ENCODE measurements at regions not wholly inside any gene's neighbourhood (a gene's known extent, or its start where the extent isn't known, plus 50 kb on each side); places are given as distances from the start of the nearest gene placed in this dataset.

DNA sequence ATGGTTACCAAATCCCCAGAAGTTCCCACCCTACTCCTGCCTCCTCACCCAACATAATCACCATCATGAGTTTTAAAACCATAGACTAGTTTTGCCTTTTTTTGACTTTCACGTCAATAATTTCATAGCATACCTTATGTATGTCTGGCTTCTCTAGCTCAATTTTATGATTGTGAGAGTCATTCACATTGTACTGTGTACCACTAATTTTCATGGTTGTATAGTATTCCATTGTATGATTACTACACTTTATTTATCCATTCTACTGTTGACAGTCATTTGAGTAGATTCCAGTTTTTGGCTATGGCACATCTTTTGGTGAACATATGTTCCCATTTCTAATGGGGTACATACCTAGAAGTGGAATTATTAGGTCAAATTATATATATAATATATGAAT, 195.3 kb upstream of the TCF21 start:
- no peaks in the 10 kb centered on the region for H3K36me3 ChIP-seq (ENCODE audit: insufficient read depth, low read length)
- H3K4me1 ChIP-seq (ENCODE audit: insufficient read depth, low read length) = no peaks in the 10 kb centered on the region
- H3K9ac ChIP-seq (ENCODE audit: low read depth, low read length) = no peak overlapping the region
- 0 out of 2 replicates have a peak, but pooled peaks cover 2% of the 10 kb centered on the region for H3K9me3 ChIP-seq (ENCODE audit: control insufficient read depth, insufficient read depth, low read length)

- Histone ChIP-seq H3K36me3 (ENCODE audit: insufficient read depth, low read length) (no peaks in the 10 kb centered on the region; the same call in 1 of the 2 replicates), H3K4me1 (ENCODE audit: insufficient read depth, low read length) (no peaks in the 10 kb centered on the region), H3K9me3 (ENCODE audit: control insufficient read depth, insufficient read depth, low read length) (no peaks in the 10 kb centered on the region), H3K9ac (ENCODE audit: low read depth, low read length) (no peak overlapping the region)
Observed at GRCh38 chr6:133697185-133697584, 191.7 kb upstream of the TCF21 start.

DNA sequence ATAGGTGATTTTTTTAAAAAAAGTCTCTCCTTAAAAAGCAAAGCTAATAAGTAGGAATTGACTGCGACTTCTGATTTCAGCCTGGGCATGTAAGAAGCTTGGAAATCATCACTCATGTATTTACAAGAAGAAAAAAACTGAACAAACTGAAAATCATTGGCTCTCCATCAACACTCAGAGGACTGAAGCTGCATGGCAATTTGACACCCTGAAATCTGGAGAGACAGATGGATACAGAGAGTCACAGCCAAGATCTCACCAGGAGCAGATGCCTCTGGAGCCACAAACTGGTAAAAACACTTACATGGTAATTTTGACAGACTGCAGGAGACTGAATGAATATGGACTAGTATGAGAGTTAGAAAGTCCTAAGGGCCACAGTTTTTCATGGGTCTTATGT, 191.2 kb upstream of the TCF21 start:
- Histone ChIP-seq H3K36me3 (ENCODE audit: insufficient read depth, low read length) (no peaks in the 10 kb centered on the region; the same call in 1 of the 2 replicates), H3K9ac (ENCODE audit: low read depth, low read length) (no peak overlapping the region), H3K9me3 (ENCODE audit: control insufficient read depth, insufficient read depth, low read length) (no peaks in the 10 kb centered on the region), H3K4me1 (ENCODE audit: insufficient read depth, low read length) (no peaks in the 10 kb centered on the region)

DNA sequence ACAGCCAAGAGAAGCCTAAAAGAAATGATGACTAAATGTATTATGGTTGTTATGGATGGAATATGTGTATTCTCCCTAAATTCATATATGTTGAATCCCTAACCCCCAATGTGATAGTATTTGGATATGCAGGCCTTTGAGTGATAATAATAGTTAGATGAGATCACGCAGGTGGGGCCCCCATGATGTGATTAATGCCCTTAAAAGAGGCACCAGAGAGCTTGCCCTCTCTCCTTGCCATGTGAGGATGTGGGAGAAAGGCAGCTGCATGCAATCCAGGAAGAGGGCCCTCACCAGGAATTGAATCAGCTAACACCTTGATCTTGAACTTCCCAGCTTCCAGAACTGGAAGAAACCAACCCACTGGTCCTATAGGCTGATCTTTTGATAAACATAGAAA, 190.6 kb upstream of the TCF21 start:
- Histone ChIP-seq H3K36me3 (ENCODE audit: insufficient read depth, low read length) (no peaks in the 10 kb centered on the region; the same call in 1 of the 2 replicates), H3K4me1 (ENCODE audit: insufficient read depth, low read length) (no peaks in the 10 kb centered on the region), H3K9me3 (ENCODE audit: control insufficient read depth, insufficient read depth, low read length) (no peaks in the 10 kb centered on the region), H3K9ac (ENCODE audit: low read depth, low read length) (no peak overlapping the region)

- Histone ChIP-seq H3K9me3 (ENCODE audit: control insufficient read depth, insufficient read depth, low read length) (no peaks in the 10 kb centered on the region), H3K4me1 (ENCODE audit: insufficient read depth, low read length) (no peaks in the 10 kb centered on the region), H3K9ac (ENCODE audit: low read depth, low read length) (no peak overlapping the region), H3K36me3 (ENCODE audit: insufficient read depth, low read length) (no peaks in the 10 kb centered on the region; the same call in 1 of the 2 replicates)
Observed at GRCh38 chr6:133699741-133700385, 189.1 kb upstream of the TCF21 start.

- H3K9me3 ChIP-seq (ENCODE audit: control insufficient read depth, insufficient read depth, low read length) = no peaks in the 10 kb centered on the region
- H3K4me1 ChIP-seq (ENCODE audit: insufficient read depth, low read length) = no peaks in the 10 kb centered on the region
- H3K9ac ChIP-seq (ENCODE audit: low read depth, low read length) = no peak overlapping the region
- no peaks in the 10 kb centered on the region; the same call in 1 of the 2 replicates for H3K36me3 ChIP-seq (ENCODE audit: insufficient read depth, low read length)
Observed at GRCh38 chr6:133701633-133702331, 187.1 kb upstream of the TCF21 start.

DNA sequence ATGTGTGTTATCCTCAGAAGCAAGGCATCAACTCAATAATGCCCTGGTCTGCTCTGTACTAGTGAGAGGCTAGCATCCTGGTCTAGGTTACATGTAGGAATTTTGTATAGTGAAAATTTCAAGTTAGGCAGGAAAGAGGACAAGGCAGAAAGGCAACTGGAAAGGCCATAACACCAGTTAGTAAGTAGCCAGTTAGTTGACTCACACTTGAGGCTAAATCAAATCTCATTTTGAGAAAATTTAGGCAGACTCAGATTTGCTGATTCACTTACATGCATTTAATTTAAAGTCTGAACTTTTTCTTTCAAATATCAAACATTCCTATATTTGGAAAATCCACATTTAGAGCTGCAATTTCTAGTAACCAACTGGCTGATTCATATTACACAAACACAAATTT, 184.5 kb upstream of the TCF21 start:
- Histone ChIP-seq H3K36me3 (ENCODE audit: insufficient read depth, low read length) (no peaks in the 10 kb centered on the region; the same call in 1 of the 2 replicates), H3K4me1 (ENCODE audit: insufficient read depth, low read length) (peaks cover 3% of the 10 kb centered on the region; the same call in 1 of the 2 replicates), H3K9me3 (ENCODE audit: control insufficient read depth, insufficient read depth, low read length) (no peaks in the 10 kb centered on the region), H3K9ac (ENCODE audit: low read depth, low read length) (no peak overlapping the region)

- Histone ChIP-seq H3K9me3 (ENCODE audit: control insufficient read depth, insufficient read depth, low read length) (no peaks in the 10 kb centered on the region), H3K36me3 (ENCODE audit: insufficient read depth, low read length) (no peaks in the 10 kb centered on the region; the same call in 1 of the 2 replicates), H3K4me1 (ENCODE audit: insufficient read depth, low read length) (peaks cover 3% of the 10 kb centered on the region; the same call in 1 of the 2 replicates), H3K9ac (ENCODE audit: low read depth, low read length) (no peak overlapping the region)
Observed at GRCh38 chr6:133705066-133705465, 183.8 kb upstream of the TCF21 start.

GRCh38 chr6:133705731-133706130, 183.2 kb upstream of the TCF21 start:
- Histone ChIP-seq H3K9me3 (ENCODE audit: control insufficient read depth, insufficient read depth, low read length) (no peaks in the 10 kb centered on the region), H3K36me3 (ENCODE audit: insufficient read depth, low read length) (no peaks in the 10 kb centered on the region), H3K4me1 (ENCODE audit: insufficient read depth, low read length) (peaks cover 3% of the 10 kb centered on the region; the same call in 1 of the 2 replicates), H3K9ac (ENCODE audit: low read depth, low read length) (no peak overlapping the region)

DNA sequence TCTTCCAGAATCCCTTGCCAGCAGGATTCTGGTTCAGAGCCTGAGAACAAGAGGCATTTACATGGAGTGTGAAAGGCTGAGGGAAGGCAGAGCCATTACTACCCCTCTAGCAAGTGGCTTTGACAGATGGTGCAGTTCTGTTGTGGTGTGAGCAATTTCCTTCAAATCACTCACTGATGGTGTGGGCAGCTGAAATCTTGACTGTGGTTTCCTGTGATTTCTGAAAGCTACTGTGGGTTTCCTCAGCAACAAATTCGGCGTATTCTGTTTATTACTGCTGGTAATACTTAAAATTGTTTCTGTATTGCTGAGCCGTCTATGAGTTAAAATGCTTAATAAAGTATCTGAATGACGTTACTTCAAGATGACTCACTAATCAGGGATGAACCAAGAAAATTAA, 181.5 kb upstream of the TCF21 start:
- Histone ChIP-seq H3K9me3 (ENCODE audit: control insufficient read depth, insufficient read depth, low read length) (no peaks in the 10 kb centered on the region), H3K9ac (ENCODE audit: low read depth, low read length) (no peak overlapping the region), H3K36me3 (ENCODE audit: insufficient read depth, low read length) (no peaks in the 10 kb centered on the region), H3K4me1 (ENCODE audit: insufficient read depth, low read length) (peaks cover 3% of the 10 kb centered on the region; the same call in 1 of the 2 replicates)

DNA sequence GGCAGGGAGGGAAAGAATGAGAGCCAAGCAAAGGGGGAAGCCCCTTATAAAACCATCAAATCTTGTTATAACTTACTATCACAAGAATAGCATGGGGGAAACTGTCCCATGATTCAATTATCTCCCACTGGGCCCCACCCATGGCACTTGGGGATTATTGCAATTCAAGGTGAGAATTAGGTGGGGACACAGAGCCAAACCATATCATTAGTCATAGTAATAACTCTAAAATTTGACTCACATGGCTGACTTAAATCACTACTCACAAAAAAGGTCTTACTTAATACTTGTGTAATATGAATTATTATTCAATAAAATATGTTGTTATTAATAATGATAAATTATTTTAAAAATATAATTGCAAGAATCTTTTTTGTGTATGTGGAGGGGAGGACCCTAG, 178.1 kb upstream of the TCF21 start:
- no peaks in the 10 kb centered on the region for H3K9me3 ChIP-seq (ENCODE audit: control insufficient read depth, insufficient read depth, low read length)
- no peaks in the 10 kb centered on the region for H3K36me3 ChIP-seq (ENCODE audit: insufficient read depth, low read length)
- H3K9ac ChIP-seq (ENCODE audit: low read depth, low read length) = no peak overlapping the region
- peaks cover 3% of the 10 kb centered on the region; the same call in 1 of the 2 replicates for H3K4me1 ChIP-seq (ENCODE audit: insufficient read depth, low read length)

GRCh38 chr6:133715270-133715669, 173.6 kb upstream of the TCF21 start:
- Histone ChIP-seq H3K9me3 (ENCODE audit: control insufficient read depth, insufficient read depth, low read length) (no peaks in the 10 kb centered on the region), H3K9ac (ENCODE audit: low read depth, low read length) (no peak overlapping the region), H3K36me3 (ENCODE audit: insufficient read depth, low read length) (no peaks in the 10 kb centered on the region; the same call in 1 of the 2 replicates), H3K4me1 (ENCODE audit: insufficient read depth, low read length) (no peaks in the 10 kb centered on the region)

- no peaks in the 10 kb centered on the region; the same call in 1 of the 2 replicates for H3K36me3 ChIP-seq (ENCODE audit: insufficient read depth, low read length)
Observed at GRCh38 chr6:133724726-133725125, 164.2 kb upstream of the TCF21 start.

GRCh38 chr6:133726188-133726587, 162.7 kb upstream of the TCF21 start:
- no peaks in the 10 kb centered on the region for H3K4me1 ChIP-seq (ENCODE audit: insufficient read depth, low read length)
- H3K9ac ChIP-seq (ENCODE audit: low read depth, low read length) = no peak overlapping the region
- no peaks in the 10 kb centered on the region for H3K36me3 ChIP-seq (ENCODE audit: insufficient read depth, low read length)
- H3K9me3 ChIP-seq (ENCODE audit: control insufficient read depth, insufficient read depth, low read length) = no peaks in the 10 kb centered on the region

More at GRCh38 chr6:133724726-133725125, 164.2 kb upstream of the TCF21 start:
- Histone ChIP-seq H3K9ac (ENCODE audit: low read depth, low read length) (no peak overlapping the region), H3K9me3 (ENCODE audit: control insufficient read depth, insufficient read depth, low read length) (no peaks in the 10 kb centered on the region), H3K4me1 (ENCODE audit: insufficient read depth, low read length) (no peaks in the 10 kb centered on the region)

DNA sequence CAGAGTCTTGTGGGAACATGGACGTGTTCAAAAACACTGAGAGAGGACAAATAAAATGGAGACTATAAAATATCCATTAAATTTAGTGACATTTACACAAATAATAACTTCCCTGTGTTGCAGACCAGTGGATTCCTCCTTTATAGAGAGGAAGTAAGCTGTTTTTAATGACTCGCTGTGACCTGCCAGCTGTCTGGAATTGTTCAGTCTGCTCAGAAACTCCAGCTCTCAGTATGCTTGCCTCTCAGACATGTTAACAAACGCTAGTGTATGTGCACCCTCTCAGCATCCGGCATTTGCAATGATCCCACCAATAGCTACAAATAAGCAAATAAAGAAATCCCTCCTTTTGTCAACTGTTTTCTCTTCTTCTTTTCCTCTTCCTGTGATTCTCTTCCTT, 158.0 kb upstream of the TCF21 start:
- Histone ChIP-seq H3K36me3 (ENCODE audit: insufficient read depth, low read length) (no peaks in the 10 kb centered on the region), H3K9ac (ENCODE audit: low read depth, low read length) (no peak overlapping the region), H3K9me3 (ENCODE audit: control insufficient read depth, insufficient read depth, low read length) (peaks cover 3% of the 10 kb centered on the region; the same call in 1 of the 2 replicates), H3K4me1 (ENCODE audit: insufficient read depth, low read length) (no peaks in the 10 kb centered on the region)

Measured in ES-I3 (cell line).